GM23338 (cell line): ENCODE measurements at regions not wholly inside any gene's neighbourhood (a gene's known extent, or its start where the extent isn't known, plus 50 kb on each side); places are given as distances from the start of the nearest gene placed in this dataset.

ENCODE experiments used
- ATAC-seq: fragments of 200-7000 bp; cut with Tn5 transposase; 3 replicates; pipeline ENCODE4 v1.9.1; 2020
- DNase-seq: peaks from one replicate; pipeline ENCODE4 v3.0.0-alpha.2; 2015; ENCODE audit warnings: low spot score
- H2AFZ ChIP-seq: fragments of 200-600 bp; sonication (generic); 2 replicates; pipeline ENCODE4 v1.8.0; 2016; ENCODE audit warnings: antibody characterized with exemption, mild to moderate bottlenecking, moderate library complexity
- H3F3A ChIP-seq: fragments of 200-600 bp; sonication (generic); replicated peaks from 2 replicates; pipeline ENCODE4 v1.8.0; 2017; ENCODE audit warnings: antibody characterized with exemption, mixed run types, low read depth
- H3K27ac ChIP-seq: fragments of 200-600 bp; sonication (generic); 2 replicates; pipeline ENCODE4 v1.6.1; 2016; ENCODE audit warnings: low read depth
- H3K27me3 ChIP-seq: fragments of 200-600 bp; sonication (generic); 2 replicates; pipeline ENCODE4 v1.8.0; 2016; ENCODE audit warnings: mild to moderate bottlenecking, mixed run types, moderate library complexity; ENCODE audit not compliant: insufficient read depth
- H3K36me3 ChIP-seq: fragments of 200-600 bp; sonication (generic); 2 replicates; pipeline ENCODE4 v1.8.0; 2016; ENCODE audit warnings: mild to moderate bottlenecking; ENCODE audit not compliant: insufficient read depth
- H3K4me1 ChIP-seq: fragments of 200-600 bp; sonication (generic); 2 replicates; pipeline ENCODE4 v1.8.0; 2016; ENCODE audit warnings: mild to moderate bottlenecking, moderate library complexity; ENCODE audit not compliant: insufficient read depth
- H3K4me2 ChIP-seq: fragments of 200-600 bp; sonication (generic); 2 replicates; pipeline ENCODE4 v1.7.1; 2017; ENCODE audit warnings: mixed run types
- H3K4me3 ChIP-seq: fragments of 200-600 bp; sonication (generic); 2 replicates; pipeline ENCODE4 v1.6.1; 2016; ENCODE audit warnings: mixed run types
- H3K79me2 ChIP-seq: fragments of 200-600 bp; sonication (generic); replicated peaks from 2 replicates; pipeline ENCODE4 v1.8.0; 2017; ENCODE audit warnings: mild to moderate bottlenecking; ENCODE audit not compliant: insufficient read depth
- H3K9me2 ChIP-seq: fragments of 200-600 bp; sonication (generic); 2 replicates; pipeline ENCODE4 v1.8.0; 2017; ENCODE audit not compliant: insufficient read depth
- H4K20me1 ChIP-seq: fragments of 200-600 bp; sonication (generic); replicated peaks from 2 replicates; pipeline ENCODE4 v1.8.0; 2017; ENCODE audit warnings: mild to moderate bottlenecking; ENCODE audit not compliant: insufficient read depth
- H3K27ac Mint-ChIP-seq: 2 replicates; pipeline ENCODE4 v1.8.0; 2020; ENCODE audit warnings: inconsistent platforms, mild to moderate bottlenecking, moderate library complexity, mixed read lengths
- H3K27me3 Mint-ChIP-seq: 3 replicates; pipeline ENCODE4 v1.8.0; 2022; ENCODE audit warnings: low read depth, mild to moderate bottlenecking, moderate library complexity, mixed read lengths, inconsistent platforms; ENCODE audit not compliant: insufficient read depth, poor library complexity
- H3K36me3 Mint-ChIP-seq: 3 replicates; pipeline ENCODE4 v1.8.0; 2021; ENCODE audit warnings: low read depth, mild to moderate bottlenecking, inconsistent platforms, moderate library complexity, mixed read lengths
- H3K4me1 Mint-ChIP-seq: 3 replicates; pipeline ENCODE4 v1.8.0; 2020; ENCODE audit warnings: mild to moderate bottlenecking, inconsistent platforms, mixed read lengths
- H3K4me3 Mint-ChIP-seq: 3 replicates; pipeline ENCODE4 v1.8.0; 2021; ENCODE audit warnings: moderate library complexity, mild to moderate bottlenecking, inconsistent platforms, mixed read lengths
- H3K9me3 Mint-ChIP-seq: 3 replicates; pipeline ENCODE4 v1.8.0; 2020; ENCODE audit warnings: moderate library complexity, mild to moderate bottlenecking, inconsistent platforms, mixed read lengths
- CREB1 ChIP-seq: fragments of 250-450 bp; sonication (Bioruptor Pico); IDR thresholded peaks from 2 replicates; pipeline ENCODE4 v1.5.0; 2020; ENCODE audit warnings: low read depth, mild to moderate bottlenecking, moderate library complexity
- EZH2 ChIP-seq: fragments of 200-600 bp; sonication (generic); IDR thresholded peaks from one replicate; pipeline ENCODE4 v1.8.0; 2017; ENCODE audit warnings: antibody characterized with exemption, mild to moderate bottlenecking, low read depth; ENCODE audit not compliant: unreplicated experiment
- NANOG ChIP-seq: IDR thresholded peaks from 2 replicates; pipeline ENCODE4 v1.6.1; 2016; ENCODE audit warnings: antibody characterized with exemption, borderline replicate concordance
- STAT1 ChIP-seq: IDR thresholded peaks from one replicate; pipeline ENCODE4 v1.6.1; 2016; ENCODE audit warnings: antibody characterized with exemption; ENCODE audit not compliant: unreplicated experiment
- ZNF114 ChIP-seq: fragments of 250-450 bp; sonication (Bioruptor Pico); IDR thresholded peaks from 2 replicates; pipeline ENCODE4 v1.5.0; 2020; ENCODE audit warnings: mild to moderate bottlenecking, moderate library complexity
- ZNF331 ChIP-seq: fragments of 250-450 bp; sonication (Bioruptor Pico); IDR thresholded peaks from 2 replicates; pipeline ENCODE4 v1.5.0; 2020; ENCODE audit warnings: low read depth, mild to moderate bottlenecking, moderate library complexity
- TF ChIP-seq, protein P1 (sequence below): fragments of 250-450 bp; sonication (Bioruptor Pico); IDR thresholded peaks from 2 replicates; pipeline ENCODE4 v1.5.0; 2020; ENCODE audit warnings: mild to moderate bottlenecking, moderate library complexity
- TF ChIP-seq, protein P2 (sequence below): IDR thresholded peaks from one replicate; pipeline ENCODE4 v1.6.1; 2018; ENCODE audit warnings: antibody characterized with exemption; ENCODE audit not compliant: unreplicated experiment

DNA sequence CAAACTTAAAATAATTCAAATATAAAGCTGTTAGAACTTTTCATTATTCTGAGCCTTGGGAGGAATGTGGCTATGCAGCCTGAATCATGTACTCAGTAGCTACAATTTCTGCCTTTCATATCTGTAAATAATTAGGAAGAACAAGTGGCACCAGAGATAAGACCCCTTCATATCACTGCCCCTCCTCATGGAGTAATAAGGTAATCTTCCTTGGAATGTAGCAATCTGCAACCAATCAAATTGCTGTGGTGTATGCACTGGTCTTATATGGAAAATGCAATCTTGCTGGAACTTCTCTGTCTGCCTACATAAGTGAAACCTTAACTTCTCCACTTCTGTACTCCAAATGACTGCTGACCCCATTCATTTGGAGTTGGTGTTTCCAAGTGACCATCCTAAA is 104.4 kb upstream of the VANGL1 start:
- H3K4me1 ChIP-seq, result no peaks in the 10 kb centered on the region; the same call in 1 of the 2 replicates
- ATAC-seq (no peak), DNase-seq (no peak)
- no peak overlapping the region for H2AFZ ChIP-seq
- Mint-ChIP-seq H3K27ac (no peak overlapping the region), H3K9me3 (no peaks in the 10 kb centered on the region), H3K4me3 (no peak overlapping the region), H3K27me3 (no peaks in the 10 kb centered on the region), H3K4me1 (peaks cover 12% of the 10 kb centered on the region; the same call in 2 of the 3 replicates), H3K36me3 (no peaks in the 10 kb centered on the region)
- no peaks in the 10 kb centered on the region for H3K79me2 ChIP-seq
- no peak for TF ChIP-seq EZH2
- no peak for TF ChIP-seq STAT1
- no peak for TF ChIP-seq ZNF114 (CRISPR knock-in tag)
- TF ChIP-seq, protein P1, sequence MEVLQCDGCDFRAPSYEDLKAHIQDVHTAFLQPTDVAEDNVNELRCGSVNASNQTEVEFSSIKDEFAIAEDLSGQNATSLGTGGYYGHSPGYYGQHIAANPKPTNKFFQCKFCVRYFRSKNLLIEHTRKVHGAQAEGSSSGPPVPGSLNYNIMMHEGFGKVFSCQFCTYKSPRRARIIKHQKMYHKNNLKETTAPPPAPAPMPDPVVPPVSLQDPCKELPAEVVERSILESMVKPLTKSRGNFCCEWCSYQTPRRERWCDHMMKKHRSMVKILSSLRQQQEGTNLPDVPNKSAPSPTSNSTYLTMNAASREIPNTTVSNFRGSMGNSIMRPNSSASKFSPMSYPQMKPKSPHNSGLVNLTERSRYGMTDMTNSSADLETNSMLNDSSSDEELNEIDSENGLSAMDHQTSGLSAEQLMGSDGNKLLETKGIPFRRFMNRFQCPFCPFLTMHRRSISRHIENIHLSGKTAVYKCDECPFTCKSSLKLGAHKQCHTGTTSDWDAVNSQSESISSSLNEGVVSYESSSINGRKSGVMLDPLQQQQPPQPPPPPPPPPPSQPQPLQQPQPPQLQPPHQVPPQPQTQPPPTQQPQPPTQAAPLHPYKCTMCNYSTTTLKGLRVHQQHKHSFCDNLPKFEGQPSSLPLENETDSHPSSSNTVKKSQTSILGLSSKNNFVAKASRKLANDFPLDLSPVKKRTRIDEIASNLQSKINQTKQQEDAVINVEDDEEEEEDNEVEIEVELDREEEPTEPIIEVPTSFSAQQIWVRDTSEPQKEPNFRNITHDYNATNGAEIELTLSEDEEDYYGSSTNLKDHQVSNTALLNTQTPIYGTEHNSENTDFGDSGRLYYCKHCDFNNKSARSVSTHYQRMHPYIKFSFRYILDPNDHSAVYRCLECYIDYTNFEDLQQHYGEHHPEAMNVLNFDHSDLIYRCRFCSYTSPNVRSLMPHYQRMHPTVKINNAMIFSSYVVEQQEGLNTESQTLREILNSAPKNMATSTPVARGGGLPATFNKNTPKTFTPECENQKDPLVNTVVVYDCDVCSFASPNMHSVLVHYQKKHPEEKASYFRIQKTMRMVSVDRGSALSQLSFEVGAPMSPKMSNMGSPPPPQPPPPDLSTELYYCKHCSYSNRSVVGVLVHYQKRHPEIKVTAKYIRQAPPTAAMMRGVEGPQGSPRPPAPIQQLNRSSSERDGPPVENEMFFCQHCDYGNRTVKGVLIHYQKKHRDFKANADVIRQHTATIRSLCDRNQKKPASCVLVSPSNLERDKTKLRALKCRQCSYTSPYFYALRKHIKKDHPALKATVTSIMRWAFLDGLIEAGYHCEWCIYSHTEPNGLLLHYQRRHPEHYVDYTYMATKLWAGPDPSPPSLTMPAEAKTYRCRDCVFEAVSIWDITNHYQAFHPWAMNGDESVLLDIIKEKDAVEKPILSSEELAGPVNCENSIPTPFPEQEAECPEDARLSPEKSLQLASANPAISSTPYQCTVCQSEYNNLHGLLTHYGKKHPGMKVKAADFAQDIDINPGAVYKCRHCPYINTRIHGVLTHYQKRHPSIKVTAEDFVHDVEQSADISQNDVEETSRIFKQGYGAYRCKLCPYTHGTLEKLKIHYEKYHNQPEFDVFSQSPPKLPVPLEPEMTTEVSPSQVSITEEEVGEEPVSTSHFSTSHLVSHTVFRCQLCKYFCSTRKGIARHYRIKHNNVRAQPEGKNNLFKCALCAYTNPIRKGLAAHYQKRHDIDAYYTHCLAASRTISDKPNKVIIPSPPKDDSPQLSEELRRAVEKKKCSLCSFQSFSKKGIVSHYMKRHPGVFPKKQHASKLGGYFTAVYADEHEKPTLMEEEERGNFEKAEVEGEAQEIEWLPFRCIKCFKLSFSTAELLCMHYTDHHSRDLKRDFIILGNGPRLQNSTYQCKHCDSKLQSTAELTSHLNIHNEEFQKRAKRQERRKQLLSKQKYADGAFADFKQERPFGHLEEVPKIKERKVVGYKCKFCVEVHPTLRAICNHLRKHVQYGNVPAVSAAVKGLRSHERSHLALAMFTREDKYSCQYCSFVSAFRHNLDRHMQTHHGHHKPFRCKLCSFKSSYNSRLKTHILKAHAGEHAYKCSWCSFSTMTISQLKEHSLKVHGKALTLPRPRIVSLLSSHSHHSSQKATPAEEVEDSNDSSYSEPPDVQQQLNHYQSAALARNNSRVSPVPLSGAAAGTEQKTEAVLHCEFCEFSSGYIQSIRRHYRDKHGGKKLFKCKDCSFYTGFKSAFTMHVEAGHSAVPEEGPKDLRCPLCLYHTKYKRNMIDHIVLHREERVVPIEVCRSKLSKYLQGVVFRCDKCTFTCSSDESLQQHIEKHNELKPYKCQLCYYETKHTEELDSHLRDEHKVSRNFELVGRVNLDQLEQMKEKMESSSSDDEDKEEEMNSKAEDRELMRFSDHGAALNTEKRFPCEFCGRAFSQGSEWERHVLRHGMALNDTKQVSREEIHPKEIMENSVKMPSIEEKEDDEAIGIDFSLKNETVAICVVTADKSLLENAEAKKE (CRISPR knock-in tag), result no peak
- TF ChIP-seq ZNF331 (CRISPR knock-in tag), result no peak
- TF ChIP-seq, protein P2, sequence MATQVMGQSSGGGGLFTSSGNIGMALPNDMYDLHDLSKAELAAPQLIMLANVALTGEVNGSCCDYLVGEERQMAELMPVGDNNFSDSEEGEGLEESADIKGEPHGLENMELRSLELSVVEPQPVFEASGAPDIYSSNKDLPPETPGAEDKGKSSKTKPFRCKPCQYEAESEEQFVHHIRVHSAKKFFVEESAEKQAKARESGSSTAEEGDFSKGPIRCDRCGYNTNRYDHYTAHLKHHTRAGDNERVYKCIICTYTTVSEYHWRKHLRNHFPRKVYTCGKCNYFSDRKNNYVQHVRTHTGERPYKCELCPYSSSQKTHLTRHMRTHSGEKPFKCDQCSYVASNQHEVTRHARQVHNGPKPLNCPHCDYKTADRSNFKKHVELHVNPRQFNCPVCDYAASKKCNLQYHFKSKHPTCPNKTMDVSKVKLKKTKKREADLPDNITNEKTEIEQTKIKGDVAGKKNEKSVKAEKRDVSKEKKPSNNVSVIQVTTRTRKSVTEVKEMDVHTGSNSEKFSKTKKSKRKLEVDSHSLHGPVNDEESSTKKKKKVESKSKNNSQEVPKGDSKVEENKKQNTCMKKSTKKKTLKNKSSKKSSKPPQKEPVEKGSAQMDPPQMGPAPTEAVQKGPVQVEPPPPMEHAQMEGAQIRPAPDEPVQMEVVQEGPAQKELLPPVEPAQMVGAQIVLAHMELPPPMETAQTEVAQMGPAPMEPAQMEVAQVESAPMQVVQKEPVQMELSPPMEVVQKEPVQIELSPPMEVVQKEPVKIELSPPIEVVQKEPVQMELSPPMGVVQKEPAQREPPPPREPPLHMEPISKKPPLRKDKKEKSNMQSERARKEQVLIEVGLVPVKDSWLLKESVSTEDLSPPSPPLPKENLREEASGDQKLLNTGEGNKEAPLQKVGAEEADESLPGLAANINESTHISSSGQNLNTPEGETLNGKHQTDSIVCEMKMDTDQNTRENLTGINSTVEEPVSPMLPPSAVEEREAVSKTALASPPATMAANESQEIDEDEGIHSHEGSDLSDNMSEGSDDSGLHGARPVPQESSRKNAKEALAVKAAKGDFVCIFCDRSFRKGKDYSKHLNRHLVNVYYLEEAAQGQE, result no peak
- no peak for TF ChIP-seq CREB1 (CRISPR knock-in tag)
- no peak for TF ChIP-seq NANOG
- no peaks in the 10 kb centered on the region for H3K9me2 ChIP-seq
- H3K4me2 ChIP-seq, result no peak overlapping the region
- no peaks in the 10 kb centered on the region for H4K20me1 ChIP-seq
- H3K27me3 ChIP-seq, result no peaks in the 10 kb centered on the region
- H3K36me3 ChIP-seq, result no peaks in the 10 kb centered on the region
- H3K4me3 ChIP-seq, result no peak overlapping the region
- H3K27ac ChIP-seq, result no peak overlapping the region
- no peaks in the 10 kb centered on the region for H3F3A ChIP-seq
